ENCODE measurements at regions not wholly inside any gene's neighbourhood (a gene's known extent, or its start where the extent isn't known, plus 50 kb on each side); places are given as distances from the start of the nearest gene placed in this dataset.

GRCh38 chr11:110856996-110857812 is 145.0 kb upstream of the ARHGAP20 start:
- TF ChIP-seq, protein P1, sequence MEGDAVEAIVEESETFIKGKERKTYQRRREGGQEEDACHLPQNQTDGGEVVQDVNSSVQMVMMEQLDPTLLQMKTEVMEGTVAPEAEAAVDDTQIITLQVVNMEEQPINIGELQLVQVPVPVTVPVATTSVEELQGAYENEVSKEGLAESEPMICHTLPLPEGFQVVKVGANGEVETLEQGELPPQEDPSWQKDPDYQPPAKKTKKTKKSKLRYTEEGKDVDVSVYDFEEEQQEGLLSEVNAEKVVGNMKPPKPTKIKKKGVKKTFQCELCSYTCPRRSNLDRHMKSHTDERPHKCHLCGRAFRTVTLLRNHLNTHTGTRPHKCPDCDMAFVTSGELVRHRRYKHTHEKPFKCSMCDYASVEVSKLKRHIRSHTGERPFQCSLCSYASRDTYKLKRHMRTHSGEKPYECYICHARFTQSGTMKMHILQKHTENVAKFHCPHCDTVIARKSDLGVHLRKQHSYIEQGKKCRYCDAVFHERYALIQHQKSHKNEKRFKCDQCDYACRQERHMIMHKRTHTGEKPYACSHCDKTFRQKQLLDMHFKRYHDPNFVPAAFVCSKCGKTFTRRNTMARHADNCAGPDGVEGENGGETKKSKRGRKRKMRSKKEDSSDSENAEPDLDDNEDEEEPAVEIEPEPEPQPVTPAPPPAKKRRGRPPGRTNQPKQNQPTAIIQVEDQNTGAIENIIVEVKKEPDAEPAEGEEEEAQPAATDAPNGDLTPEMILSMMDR (IDR thresholded peaks at IDR 0.05; ENCODE audit: unreplicated experiment): no peak
- Mint-ChIP-seq H3K27ac (ENCODE audit: low read depth, unreplicated experiment) (no peak overlapping the region), H3K36me3 (ENCODE audit: insufficient read depth, unreplicated experiment) (no peaks in the 10 kb centered on the region), H3K4me1 (ENCODE audit: insufficient read depth, unreplicated experiment) (no peaks in the 10 kb centered on the region), H3K27me3 (ENCODE audit: insufficient read depth, unreplicated experiment) (peaks cover 26% of the 10 kb centered on the region), H3K9me3 (ENCODE audit: unreplicated experiment) (no peaks in the 10 kb centered on the region), H3K4me3 (ENCODE audit: unreplicated experiment) (no peak overlapping the region)
- intact Hi-C loops (cut with micrococcal nuclease): no loop called here
- no TSS peak for BruUV-seq (replicated peaks)
- no peak for DNase-seq (ENCODE audit: unreplicated experiment)
- CTCF ChIA-PET: no interaction called here
- POLR2A ChIA-PET: no interaction called here

DNA sequence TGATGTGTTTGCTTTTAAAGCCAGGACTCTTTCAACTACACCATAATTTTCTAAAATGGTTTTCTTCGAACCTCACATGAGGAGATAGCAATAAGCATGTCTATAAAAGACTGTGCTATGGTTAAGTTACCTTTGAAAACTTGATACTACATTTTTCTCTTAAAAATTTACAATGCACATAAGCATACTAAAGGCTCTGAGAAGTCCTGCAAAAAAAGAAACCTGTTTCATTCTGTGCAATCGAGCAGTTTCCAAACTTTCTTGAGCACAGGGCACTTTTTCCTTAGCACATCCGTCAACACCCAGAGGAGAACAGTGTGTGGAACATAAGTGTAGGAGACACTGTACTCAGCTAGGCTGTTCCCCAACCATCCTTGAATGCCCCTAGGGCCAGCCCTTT is 144.1 kb upstream of the ARHGAP20 start:
- no TSS peak for BruUV-seq (replicated peaks)
- Mint-ChIP-seq H3K9me3 (ENCODE audit: unreplicated experiment) (no peaks in the 10 kb centered on the region), H3K36me3 (ENCODE audit: insufficient read depth, unreplicated experiment) (no peaks in the 10 kb centered on the region), H3K4me3 (ENCODE audit: unreplicated experiment) (no peak overlapping the region), H3K27me3 (ENCODE audit: insufficient read depth, unreplicated experiment) (peaks cover 35% of the 10 kb centered on the region), H3K4me1 (ENCODE audit: insufficient read depth, unreplicated experiment) (no peaks in the 10 kb centered on the region), H3K27ac (ENCODE audit: low read depth, unreplicated experiment) (no peak overlapping the region)
- TF ChIP-seq, protein P1 (IDR thresholded peaks at IDR 0.05; ENCODE audit: unreplicated experiment): no peak
- DNase-seq (ENCODE audit: unreplicated experiment): no peak
- CTCF ChIA-PET: no interaction called here
- POLR2A ChIA-PET: no interaction called here
- intact Hi-C loops (cut with micrococcal nuclease): no loop called here

GRCh38 chr11:110855191-110855590 is 143.0 kb upstream of the ARHGAP20 start:
- ChIA-PET CTCF (no interaction called here), POLR2A (interaction anchor here (0.8 kb wide), 1 partner anchor 347 kb away, joined by 3 read pairs; no protein-coding TSS in a partner anchor)
- intact Hi-C loops (cut with micrococcal nuclease): no loop called here
- DNase-seq (ENCODE audit: unreplicated experiment): no peak
- no peaks in the 10 kb centered on the region for H3K36me3 Mint-ChIP-seq (ENCODE audit: insufficient read depth, unreplicated experiment)
- no peaks in the 10 kb centered on the region for H3K4me1 Mint-ChIP-seq (ENCODE audit: insufficient read depth, unreplicated experiment)
- H3K4me3 Mint-ChIP-seq (ENCODE audit: unreplicated experiment): no peak overlapping the region
- no peak overlapping the region for H3K27ac Mint-ChIP-seq (ENCODE audit: low read depth, unreplicated experiment)
- TF ChIP-seq, protein P1 (IDR thresholded peaks at IDR 0.05; ENCODE audit: unreplicated experiment): no peak
- peaks cover 46% of the 10 kb centered on the region for H3K27me3 Mint-ChIP-seq (ENCODE audit: insufficient read depth, unreplicated experiment)
- no TSS peak for BruUV-seq (replicated peaks)
- H3K9me3 Mint-ChIP-seq (ENCODE audit: unreplicated experiment): no peaks in the 10 kb centered on the region

DNA sequence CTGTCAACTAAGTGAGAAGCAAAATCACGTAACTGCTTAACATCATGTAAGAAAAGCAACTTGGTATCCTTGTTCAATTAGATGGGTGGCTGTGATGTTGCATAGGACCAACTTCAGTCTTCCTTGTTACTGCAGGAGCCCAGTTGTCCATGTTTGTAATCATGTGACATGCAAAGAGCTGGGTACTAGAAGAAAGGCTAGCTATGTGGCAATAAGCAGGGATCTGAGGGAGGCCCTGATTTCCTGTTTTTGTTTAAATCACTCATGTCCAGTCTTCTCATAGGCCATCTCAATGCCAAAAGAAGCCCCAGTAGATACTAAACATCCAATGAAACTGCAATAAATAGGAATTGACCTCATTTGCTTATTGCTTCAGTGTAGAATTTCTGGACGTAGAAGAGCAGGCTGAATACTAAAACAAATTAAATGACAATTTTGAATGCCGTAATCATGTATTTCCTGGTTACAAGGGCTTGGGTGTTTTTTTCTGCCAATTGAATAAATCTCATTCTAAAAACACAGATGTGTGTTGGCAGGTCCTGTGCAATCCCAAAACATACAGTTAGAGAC is 140.8 kb upstream of the ARHGAP20 start:
- Mint-ChIP-seq H3K27ac (ENCODE audit: low read depth, unreplicated experiment) (no peak overlapping the region), H3K36me3 (ENCODE audit: insufficient read depth, unreplicated experiment) (no peaks in the 10 kb centered on the region), H3K4me3 (ENCODE audit: unreplicated experiment) (no peak overlapping the region), H3K4me1 (ENCODE audit: insufficient read depth, unreplicated experiment) (no peaks in the 10 kb centered on the region), H3K9me3 (ENCODE audit: unreplicated experiment) (no peaks in the 10 kb centered on the region), H3K27me3 (ENCODE audit: insufficient read depth, unreplicated experiment) (peaks cover 68% of the 10 kb centered on the region)
- BruUV-seq (replicated peaks): no TSS peak
- DNase-seq (ENCODE audit: unreplicated experiment): no peak
- TF ChIP-seq, protein P1 (IDR thresholded peaks at IDR 0.05; ENCODE audit: unreplicated experiment): no peak
- ChIA-PET CTCF (no interaction called here), POLR2A (no interaction called here)
- intact Hi-C loops (cut with micrococcal nuclease): no loop called here
